ACC112 (cell line): ENCODE measurements at regions not wholly inside any gene's neighbourhood (a gene's known extent, or its start where the extent isn't known, plus 50 kb on each side); places are given as distances from the start of the nearest gene placed in this dataset.

Experiments used
- H2AFZ ChIP-seq: fragments of 200-600 bp; sonication (generic); one replicate; pipeline ENCODE4 v1.6.0; 2017; ENCODE audit warnings: antibody characterized with exemption, low read length; ENCODE audit not compliant: unreplicated experiment
- H3K27ac ChIP-seq: fragments of 200-600 bp; sonication (generic); 2 replicates; pipeline ENCODE4 v1.5.1; 2014; ENCODE audit warnings: low read depth, mild to moderate bottlenecking, antibody characterized with exemption, low read length, moderate library complexity
- H3K27me3 ChIP-seq: fragments of 200-600 bp; sonication (generic); 2 replicates; pipeline ENCODE4 v1.6.1; 2014; ENCODE audit warnings: mild to moderate bottlenecking, antibody characterized with exemption, low read length, moderate library complexity, mixed read lengths; ENCODE audit not compliant: insufficient read depth
- H3K36me3 ChIP-seq: fragments of 200-600 bp; sonication (generic); 2 replicates; pipeline ENCODE4 v1.6.1; 2016; ENCODE audit warnings: mild to moderate bottlenecking, antibody characterized with exemption, low read length, moderate library complexity, mixed read lengths; ENCODE audit not compliant: insufficient read depth
- H3K4me1 ChIP-seq: fragments of 200-600 bp; sonication (generic); one replicate; pipeline ENCODE4 v1.6.1; 2016; ENCODE audit warnings: low read length, mixed read lengths; ENCODE audit not compliant: insufficient read depth, unreplicated experiment, control insufficient read depth
- H3K4me3 ChIP-seq: fragments of 200-600 bp; sonication (generic); 2 replicates; pipeline ENCODE4 v1.5.1; 2014; ENCODE audit warnings: mild to moderate bottlenecking, low read depth, low read length
- H3K79me2 ChIP-seq: fragments of 200-600 bp; sonication (generic); one replicate; pipeline ENCODE4 v1.6.0; 2016; ENCODE audit warnings: low read length; ENCODE audit not compliant: control insufficient read depth, unreplicated experiment, insufficient read depth

- H3K4me1 ChIP-seq = no peaks in the 10 kb centered on the region
- no peaks in the 10 kb centered on the region for H3K36me3 ChIP-seq
- H3K79me2 ChIP-seq = no peaks in the 10 kb centered on the region
- no peak overlapping the region for H2AFZ ChIP-seq
- no peak overlapping the region for H3K4me3 ChIP-seq
- no peak overlapping the region for H3K27ac ChIP-seq
- no peaks in the 10 kb centered on the region for H3K27me3 ChIP-seq
These were observed 201.9 kb downstream of the AACS start for GRCh38 chr12:125267114-125267513.

- no peaks in the 10 kb centered on the region for H3K4me1 ChIP-seq
- H3K27ac ChIP-seq = no peak overlapping the region
- H2AFZ ChIP-seq = no peak overlapping the region
- no peaks in the 10 kb centered on the region for H3K79me2 ChIP-seq
- no peak overlapping the region for H3K4me3 ChIP-seq
- no peaks in the 10 kb centered on the region for H3K36me3 ChIP-seq
- H3K27me3 ChIP-seq = no peaks in the 10 kb centered on the region
These were observed 204.0 kb downstream of the AACS start for GRCh38 chr12:125269276-125269675.

- no peaks in the 10 kb centered on the region for H3K79me2 ChIP-seq
- H2AFZ ChIP-seq = no peak overlapping the region
- H3K27me3 ChIP-seq = no peaks in the 10 kb centered on the region
- no peaks in the 10 kb centered on the region for H3K36me3 ChIP-seq
- H3K27ac ChIP-seq = no peak overlapping the region
- no peaks in the 10 kb centered on the region for H3K4me1 ChIP-seq
- H3K4me3 ChIP-seq = no peak overlapping the region
These were observed 206.7 kb downstream of the AACS start for GRCh38 chr12:125271892-125272291.

- H3K4me3 ChIP-seq = no peak overlapping the region
- H2AFZ ChIP-seq = no peak overlapping the region
- H3K27ac ChIP-seq = no peak overlapping the region
- H3K36me3 ChIP-seq = no peaks in the 10 kb centered on the region
- H3K79me2 ChIP-seq = no peaks in the 10 kb centered on the region
- H3K4me1 ChIP-seq = no peaks in the 10 kb centered on the region
- H3K27me3 ChIP-seq = no peaks in the 10 kb centered on the region
These were observed 207.2 kb downstream of the AACS start for GRCh38 chr12:125272383-125272933.

GRCh38 chr12:125276567-125276966 is 211.3 kb downstream of the AACS start:
- Histone ChIP-seq H3K36me3 (no peaks in the 10 kb centered on the region), H2AFZ (no peak overlapping the region), H3K4me1 (no peaks in the 10 kb centered on the region), H3K4me3 (no peak overlapping the region), H3K27ac (no peak overlapping the region), H3K27me3 (no peaks in the 10 kb centered on the region), H3K79me2 (no peaks in the 10 kb centered on the region)

- H3K27ac ChIP-seq = no peak overlapping the region
- H3K79me2 ChIP-seq = no peaks in the 10 kb centered on the region
- H3K4me3 ChIP-seq = no peak overlapping the region
- H2AFZ ChIP-seq = no peak overlapping the region
- no peaks in the 10 kb centered on the region for H3K4me1 ChIP-seq
- H3K27me3 ChIP-seq = no peaks in the 10 kb centered on the region
- no peaks in the 10 kb centered on the region for H3K36me3 ChIP-seq
These were observed 215.5 kb downstream of the AACS start for GRCh38 chr12:125280482-125281377.

- H3K4me1 ChIP-seq = no peaks in the 10 kb centered on the region
- no peaks in the 10 kb centered on the region for H3K36me3 ChIP-seq
These were observed 217.7 kb downstream of the AACS start for GRCh38 chr12:125282921-125283320.

GRCh38 chr12:125283521-125283920 is 218.3 kb downstream of the AACS start:
- Histone ChIP-seq H3K36me3 (no peaks in the 10 kb centered on the region), H3K79me2 (no peaks in the 10 kb centered on the region), H3K27me3 (no peaks in the 10 kb centered on the region), H3K4me3 (no peak overlapping the region), H2AFZ (no peak overlapping the region), H3K4me1 (no peaks in the 10 kb centered on the region), H3K27ac (no peak overlapping the region)

More at GRCh38 chr12:125282921-125283320, 217.7 kb downstream of the AACS start:
- Histone ChIP-seq H2AFZ (no peak overlapping the region), H3K27ac (no peak overlapping the region), H3K4me3 (no peak overlapping the region), H3K27me3 (no peaks in the 10 kb centered on the region), H3K79me2 (no peaks in the 10 kb centered on the region)

GRCh38 chr12:125284087-125284486 is 218.9 kb downstream of the AACS start:
- no peak overlapping the region for H3K4me3 ChIP-seq
- no peaks in the 10 kb centered on the region for H3K27me3 ChIP-seq
- H2AFZ ChIP-seq = no peak overlapping the region
- H3K79me2 ChIP-seq = no peaks in the 10 kb centered on the region
- H3K27ac ChIP-seq = no peak overlapping the region
- H3K4me1 ChIP-seq = no peaks in the 10 kb centered on the region
- H3K36me3 ChIP-seq = no peaks in the 10 kb centered on the region

GRCh38 chr12:125284945-125285685 is 219.9 kb downstream of the AACS start:
- H3K36me3 ChIP-seq = no peaks in the 10 kb centered on the region
- no peaks in the 10 kb centered on the region for H3K27me3 ChIP-seq
- no peak overlapping the region for H3K4me3 ChIP-seq
- no peak overlapping the region for H3K27ac ChIP-seq
- no peaks in the 10 kb centered on the region for H3K79me2 ChIP-seq
- H3K4me1 ChIP-seq = no peaks in the 10 kb centered on the region
- H2AFZ ChIP-seq = no peak overlapping the region
